Esophagus muscularis mucosa (tissue), 4 donors: ENCODE measurements at regions not wholly inside any gene's neighbourhood (a gene's known extent, or its start where the extent isn't known, plus 50 kb on each side); places are given as distances from the start of the nearest gene placed in this dataset.

Experiments used
- DNase-seq: peaks from one replicate; pipeline ENCODE4 v3.0.0-alpha.2; 2017; ENCODE audit errors: extremely low spot score
- H3K27ac ChIP-seq, 4 donors: fragments of 200-600 bp; sonication (generic); replicated peaks in 1 of 4; 1 replicate in 3 of 4; 2 replicates in 1 of 4; pipeline ENCODE4 v1.5.1; 2016 to 2019; ENCODE audit warnings: mild to moderate bottlenecking in 1 of 4
- H3K27me3 ChIP-seq, 4 donors: fragments of 200-600 bp; sonication (generic); one replicate each; pipeline versions ENCODE4 v1.5.1 to v1.6.0; 2016 to 2019
- H3K36me3 ChIP-seq, 4 donors: fragments of 200-600 bp; sonication (generic); one replicate each; pipeline ENCODE4 v1.5.1; 2016 to 2019
- H3K4me1 ChIP-seq, 4 donors: fragments of 200-600 bp; sonication (generic); one replicate each; pipeline ENCODE4 v1.5.1; 2016 to 2019
- H3K4me3 ChIP-seq, 4 donors: fragments of 200-600 bp; sonication (generic); 1 replicate in 2 of 4; 2 replicates in 2 of 4; pipeline ENCODE4 v1.5.1; 2016 to 2019; ENCODE audit warnings: mild to moderate bottlenecking in 4 of 4, moderate library complexity in 1 of 4
- H3K9me3 ChIP-seq, 4 donors: fragments of 200-600 bp; sonication (generic); 1 replicate in 3 of 4; 2 replicates in 1 of 4; pipeline ENCODE4 v1.5.1; 2016 to 2019
- EP300 ChIP-seq: sonication (generic); formaldehyde crosslinking; IDR thresholded peaks from one replicate; pipeline ENCODE4 v1.6.1; 2017; ENCODE audit warnings: antibody characterized with exemption
- POLR2A ChIP-seq: fragments of 450-650 bp; IDR thresholded peaks from one replicate; pipeline ENCODE4 v1.6.1; 2017; ENCODE audit warnings: antibody characterized with exemption, moderate library complexity, mild to moderate bottlenecking, low read depth
- POLR2AphosphoS5 ChIP-seq, 2 donors: sonication (generic); formaldehyde crosslinking; IDR thresholded peaks; one replicate each; pipeline ENCODE4 v1.6.1; 2017; ENCODE audit warnings: antibody characterized with exemption in 2 of 2
- WGBS: methylation state at CpG from one replicate; pipeline ENCODE4 v1.1.5; 2018; 5-methylcytosine and 5-hydroxymethylcytosine counted together
- intact Hi-C: fragments of 100-400 bp; cut with DNase I; formaldehyde crosslinking; loops from one replicate; pipeline ENCODE4 v1.15.1; 2023
- TF ChIP-seq, protein P1 (sequence below), 3 experiments: fragments of 200-600 bp in 2 of 3; fragments of 450-650 bp in 1 of 3; sonication (generic) in 2 of 3; IDR thresholded peaks; one replicate each; pipeline ENCODE4 v1.5.1; 2017 to 2019; ENCODE audit warnings: antibody characterized with exemption in 3 of 3, mild to moderate bottlenecking in 2 of 3, moderate library complexity in 1 of 3

DNA sequence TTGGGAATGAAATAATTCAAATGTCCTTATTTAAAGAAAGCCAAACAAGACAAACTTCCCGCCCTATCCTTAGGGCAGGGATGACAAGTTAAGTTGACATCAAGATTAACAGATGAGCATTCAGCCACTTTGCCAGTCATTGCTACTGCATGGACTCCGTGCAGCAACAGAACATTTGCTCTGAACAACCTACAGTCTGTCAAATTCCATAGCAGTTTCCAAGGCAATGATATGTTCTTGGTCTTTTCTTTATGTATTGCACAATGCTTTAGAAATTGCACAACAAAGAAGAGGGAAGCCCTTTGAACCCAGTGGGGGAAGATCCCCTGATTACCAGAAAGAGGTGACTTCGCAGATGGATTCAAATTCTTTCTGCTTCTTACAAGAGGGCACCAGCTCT lies 269.8 kb downstream of the BCAT1 start:
- H3K27me3 ChIP-seq: no peaks in the 10 kb centered on the region
- H3K36me3 ChIP-seq: no peaks in the 10 kb centered on the region
- no peaks in the 10 kb centered on the region for H3K4me1 ChIP-seq
- no peak overlapping the region for H3K27ac ChIP-seq
- no peak overlapping the region for H3K4me3 ChIP-seq
- H3K9me3 ChIP-seq: no peaks in the 10 kb centered on the region
- WGBS: 68% methylated on average over 3 of the region's 3 CpGs
- intact Hi-C loops: no loop called here
- no peak for DNase-seq
- TF ChIP-seq POLR2AphosphoS5 (IDR thresholded peaks at IDR 0.05) (no peak), EP300 (no peak), POLR2A (no peak)
- TF ChIP-seq, protein P1, sequence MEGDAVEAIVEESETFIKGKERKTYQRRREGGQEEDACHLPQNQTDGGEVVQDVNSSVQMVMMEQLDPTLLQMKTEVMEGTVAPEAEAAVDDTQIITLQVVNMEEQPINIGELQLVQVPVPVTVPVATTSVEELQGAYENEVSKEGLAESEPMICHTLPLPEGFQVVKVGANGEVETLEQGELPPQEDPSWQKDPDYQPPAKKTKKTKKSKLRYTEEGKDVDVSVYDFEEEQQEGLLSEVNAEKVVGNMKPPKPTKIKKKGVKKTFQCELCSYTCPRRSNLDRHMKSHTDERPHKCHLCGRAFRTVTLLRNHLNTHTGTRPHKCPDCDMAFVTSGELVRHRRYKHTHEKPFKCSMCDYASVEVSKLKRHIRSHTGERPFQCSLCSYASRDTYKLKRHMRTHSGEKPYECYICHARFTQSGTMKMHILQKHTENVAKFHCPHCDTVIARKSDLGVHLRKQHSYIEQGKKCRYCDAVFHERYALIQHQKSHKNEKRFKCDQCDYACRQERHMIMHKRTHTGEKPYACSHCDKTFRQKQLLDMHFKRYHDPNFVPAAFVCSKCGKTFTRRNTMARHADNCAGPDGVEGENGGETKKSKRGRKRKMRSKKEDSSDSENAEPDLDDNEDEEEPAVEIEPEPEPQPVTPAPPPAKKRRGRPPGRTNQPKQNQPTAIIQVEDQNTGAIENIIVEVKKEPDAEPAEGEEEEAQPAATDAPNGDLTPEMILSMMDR (IDR thresholded peaks at IDR 0.05): no peak

DNA sequence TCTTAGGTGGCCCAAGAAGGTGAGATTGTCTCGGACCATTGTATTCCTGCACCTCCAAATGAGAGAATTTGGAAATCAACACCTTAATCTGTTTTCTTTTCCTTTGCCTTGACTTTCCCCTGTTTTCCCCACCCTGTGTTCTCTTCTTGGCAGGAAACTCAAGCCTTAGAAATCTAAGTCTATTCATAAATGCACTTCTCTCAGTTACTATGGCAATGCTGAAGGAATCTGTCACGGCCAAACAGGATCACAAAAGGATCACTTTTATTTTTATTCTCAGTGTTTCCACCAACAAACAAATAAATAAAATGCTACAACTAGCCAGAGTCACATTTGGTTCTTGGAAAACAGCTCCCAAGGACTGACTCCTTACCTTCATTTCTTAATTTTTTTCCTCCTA lies 270.5 kb downstream of the BCAT1 start:
- H3K9me3 ChIP-seq: no peaks in the 10 kb centered on the region
- 70% methylated on average over 2 of the region's 2 CpGs for WGBS
- H3K36me3 ChIP-seq: no peaks in the 10 kb centered on the region
- no peaks in the 10 kb centered on the region for H3K27me3 ChIP-seq
- H3K4me3 ChIP-seq: no peak overlapping the region
- DNase-seq: no peak
- no peaks in the 10 kb centered on the region for H3K4me1 ChIP-seq
- intact Hi-C loops: no loop called here
- no peak overlapping the region for H3K27ac ChIP-seq
- no peak for TF ChIP-seq EP300
- TF ChIP-seq, protein P1 (IDR thresholded peaks at IDR 0.05): no peak
- TF ChIP-seq POLR2AphosphoS5 (IDR thresholded peaks at IDR 0.05): no peak

DNA sequence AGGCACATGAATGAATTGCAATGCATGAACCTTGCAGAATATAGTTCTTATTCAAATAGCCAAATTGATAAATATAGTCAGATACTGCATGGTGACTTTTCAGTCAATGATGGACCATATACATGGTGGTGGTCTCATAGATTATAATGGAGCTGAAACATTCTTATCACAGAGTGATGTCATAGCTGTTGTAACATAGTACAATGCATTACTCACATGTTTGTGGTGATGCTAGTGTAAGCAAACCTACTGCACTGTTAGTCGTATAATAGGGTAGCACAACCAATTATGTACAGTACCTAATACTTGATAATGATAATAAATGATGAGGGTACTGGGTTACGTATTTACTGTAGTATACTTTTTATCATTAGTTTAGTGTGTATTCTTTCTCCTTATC lies 280.3 kb downstream of the BCAT1 start:
- Histone ChIP-seq H3K4me1 (no peaks in the 10 kb centered on the region), H3K36me3 (no peaks in the 10 kb centered on the region), H3K27me3 (no peaks in the 10 kb centered on the region), H3K4me3 (no peak overlapping the region), H3K27ac (no peak overlapping the region), H3K9me3 (no peaks in the 10 kb centered on the region)
- WGBS: 76% methylated on average over 2 of the region's 2 CpGs
- TF ChIP-seq, protein P1 (IDR thresholded peaks at IDR 0.05): no peak
- no peak for TF ChIP-seq EP300
- TF ChIP-seq POLR2A: no peak
- TF ChIP-seq POLR2AphosphoS5 (IDR thresholded peaks at IDR 0.05): no peak
- DNase-seq: no peak
- intact Hi-C loops: no loop called here

DNA sequence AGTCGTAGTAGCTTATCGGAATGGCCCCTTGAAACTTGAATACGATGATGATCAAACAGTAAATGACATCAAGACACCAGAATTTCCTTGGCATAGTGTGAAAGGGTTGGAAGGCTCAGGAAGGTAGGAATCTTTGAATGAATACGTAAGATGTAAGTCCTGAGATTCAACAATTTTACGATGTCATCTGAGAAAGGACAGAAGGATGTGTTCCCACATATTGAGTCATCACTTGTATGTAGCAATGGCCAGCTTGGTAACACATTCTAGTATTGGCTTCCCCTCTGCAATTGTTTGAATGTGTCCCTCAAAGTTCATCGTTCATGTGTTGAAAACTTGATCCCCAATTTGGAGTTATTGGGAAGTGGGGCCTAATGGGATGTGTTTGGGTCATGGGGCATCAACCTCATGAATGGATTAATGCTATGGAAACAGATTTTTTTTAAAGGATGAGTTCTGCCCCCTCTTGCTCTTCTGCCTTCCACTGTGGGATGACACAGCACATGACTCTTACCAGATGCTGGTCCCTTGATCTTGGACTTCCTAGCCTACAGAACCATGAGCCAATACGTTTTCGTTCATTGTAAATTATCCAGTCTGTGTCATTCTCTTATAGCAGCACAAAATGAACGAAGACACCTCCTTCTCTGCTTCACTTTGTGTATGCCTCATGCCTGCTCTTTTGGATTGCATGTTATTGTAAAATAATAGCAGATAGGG lies 284.6 kb downstream of the BCAT1 start:
- intact Hi-C loops: no loop called here
- DNase-seq: no peak
- H3K27ac ChIP-seq: no peak overlapping the region
- no peaks in the 10 kb centered on the region for H3K9me3 ChIP-seq
- no peaks in the 10 kb centered on the region for H3K27me3 ChIP-seq
- WGBS: 87% methylated on average over 9 of the region's 9 CpGs
- H3K4me3 ChIP-seq: no peak overlapping the region
- TF ChIP-seq EP300 (no peak), POLR2A (no peak), POLR2AphosphoS5 (IDR thresholded peaks at IDR 0.05) (no peak)
- TF ChIP-seq, protein P1 (IDR thresholded peaks at IDR 0.05): no peak
- H3K36me3 ChIP-seq: no peaks in the 10 kb centered on the region
- H3K4me1 ChIP-seq: no peaks in the 10 kb centered on the region

DNA sequence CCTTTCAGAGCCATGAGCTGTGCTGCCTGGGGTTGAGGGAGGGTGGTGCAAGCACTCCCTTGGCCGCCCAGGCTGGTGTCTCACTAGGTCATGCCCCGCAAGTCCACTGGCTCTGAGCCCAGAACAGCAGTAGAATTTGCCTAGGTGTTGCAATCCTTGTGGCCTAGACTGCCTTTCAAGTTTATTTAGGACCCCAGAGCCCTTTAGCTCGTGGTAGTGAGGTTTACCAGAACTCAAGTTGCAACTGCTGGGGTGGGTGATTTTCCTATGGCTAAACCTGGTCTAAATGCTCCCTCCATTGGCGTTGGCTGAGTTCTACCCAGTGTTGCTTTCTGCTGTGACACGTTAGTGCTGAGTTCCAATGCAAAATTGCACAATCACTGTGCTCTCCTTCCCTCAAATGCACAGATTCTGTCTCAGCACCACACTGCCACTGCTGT lies 287.2 kb downstream of the BCAT1 start:
- 62% methylated on average over 4 of the region's 5 CpGs for WGBS
- H3K27me3 ChIP-seq: no peaks in the 10 kb centered on the region
- DNase-seq: no peak

More for the DNA sequence above, 287.2 kb downstream of the BCAT1 start:
- no peak for TF ChIP-seq EP300
- no peak for TF ChIP-seq POLR2A
- no peaks in the 10 kb centered on the region for H3K9me3 ChIP-seq
- no peaks in the 10 kb centered on the region for H3K4me1 ChIP-seq
- H3K4me3 ChIP-seq: no peak overlapping the region
- no peaks in the 10 kb centered on the region for H3K36me3 ChIP-seq
- intact Hi-C loops: no loop called here
- H3K27ac ChIP-seq: no peak overlapping the region
